Activated naive CD4-positive, alpha-beta T cell treated with anti-CD3 and anti-CD28 coated beads, Interleukin-2, amount 50 U/mL, for 24 hours (primary cell): ENCODE measurements at regions not wholly inside any gene's neighbourhood (a gene's known extent, or its start where the extent isn't known, plus 50 kb on each side); places are given as distances from the start of the nearest gene placed in this dataset.

Experiments
- H3K27ac Mint-ChIP-seq: one replicate; pipeline ENCODE4 v1.8.0; 2021; ENCODE audit warnings: mild to moderate bottlenecking, mixed read lengths
- H3K27me3 Mint-ChIP-seq: one replicate; pipeline ENCODE4 v1.8.0; 2021; ENCODE audit warnings: mixed read lengths
- H3K36me3 Mint-ChIP-seq: one replicate; pipeline ENCODE4 v1.8.0; 2021; ENCODE audit warnings: mixed read lengths
- H3K4me1 Mint-ChIP-seq: one replicate; pipeline ENCODE4 v1.8.0; 2021; ENCODE audit warnings: mixed read lengths
- H3K4me3 Mint-ChIP-seq: one replicate; pipeline ENCODE4 v1.8.0; 2021; ENCODE audit warnings: mild to moderate bottlenecking, mixed read lengths
- H3K9me3 Mint-ChIP-seq: one replicate; pipeline ENCODE4 v1.8.0; 2021; ENCODE audit warnings: mixed read lengths

DNA sequence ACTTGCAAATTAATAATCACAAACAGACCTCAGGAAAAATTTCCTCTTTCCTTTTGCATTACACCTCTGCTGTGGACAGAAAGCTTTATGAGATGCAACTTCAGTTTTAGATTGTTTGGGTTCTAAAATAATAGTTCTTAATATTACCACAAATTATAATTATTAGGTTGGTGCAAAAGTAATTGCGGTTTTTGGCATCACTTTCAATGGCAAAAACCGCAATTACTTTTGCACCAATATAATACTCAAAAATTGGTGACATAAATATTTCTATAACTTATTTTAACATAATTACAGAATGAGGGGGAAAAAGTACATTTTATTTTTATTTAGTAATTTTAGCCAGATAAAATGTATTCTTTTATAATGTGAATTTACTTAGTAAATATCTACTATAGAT is 804.4 kb upstream of the FAM98A start:
- H3K9me3 Mint-ChIP-seq = no peaks in the 10 kb centered on the region
- no peak overlapping the region for H3K4me3 Mint-ChIP-seq
- no peaks in the 10 kb centered on the region for H3K27me3 Mint-ChIP-seq
- no peaks in the 10 kb centered on the region for H3K36me3 Mint-ChIP-seq
- no peaks in the 10 kb centered on the region for H3K4me1 Mint-ChIP-seq
- no peak overlapping the region for H3K27ac Mint-ChIP-seq

DNA sequence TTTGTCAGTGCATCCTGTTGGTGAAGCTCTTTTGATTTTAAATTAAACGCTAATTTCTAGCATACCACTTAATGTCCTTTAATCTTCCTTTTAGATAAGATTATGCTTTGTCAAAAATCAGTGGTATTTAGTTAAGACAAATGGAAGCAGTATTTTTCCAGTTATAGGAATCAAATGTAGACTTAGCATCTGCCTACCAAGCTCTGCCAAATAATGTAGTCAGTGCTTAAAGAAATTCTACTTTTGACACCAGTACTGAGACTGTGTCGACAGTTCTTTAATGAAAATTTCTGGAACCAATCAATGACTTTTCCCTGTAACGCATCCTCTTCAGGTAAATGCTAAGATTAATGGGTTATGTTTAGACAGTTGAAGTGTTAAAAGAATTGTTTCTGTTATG is 803.3 kb upstream of the FAM98A start:
- no peak overlapping the region for H3K27ac Mint-ChIP-seq
- no peaks in the 10 kb centered on the region for H3K4me1 Mint-ChIP-seq
- H3K36me3 Mint-ChIP-seq = no peaks in the 10 kb centered on the region
- no peaks in the 10 kb centered on the region for H3K27me3 Mint-ChIP-seq
- no peaks in the 10 kb centered on the region for H3K9me3 Mint-ChIP-seq
- no peak overlapping the region for H3K4me3 Mint-ChIP-seq

DNA sequence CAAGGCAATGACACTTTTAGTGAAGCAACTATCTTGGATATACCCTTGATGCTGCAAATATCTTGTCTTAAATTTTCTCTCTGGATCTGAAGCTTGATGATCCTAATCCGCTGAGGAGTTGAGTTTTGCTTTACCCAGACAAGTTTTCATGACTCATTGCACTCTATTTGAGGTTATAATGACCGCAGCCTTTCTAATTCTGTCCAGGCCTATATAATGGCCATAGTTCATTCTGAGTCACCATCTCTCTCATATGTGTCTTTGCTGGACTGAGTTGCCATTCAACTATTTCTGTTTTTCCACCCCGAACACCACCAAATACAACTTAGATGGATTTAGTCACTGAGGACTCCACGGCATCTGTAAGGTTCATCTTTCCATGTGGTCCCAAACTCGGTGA is 802.1 kb upstream of the FAM98A start:
- no peak overlapping the region for H3K4me3 Mint-ChIP-seq
- H3K36me3 Mint-ChIP-seq = no peaks in the 10 kb centered on the region
- H3K4me1 Mint-ChIP-seq = no peaks in the 10 kb centered on the region
- H3K9me3 Mint-ChIP-seq = peaks cover under 1% of the 10 kb centered on the region
- no peaks in the 10 kb centered on the region for H3K27me3 Mint-ChIP-seq
- H3K27ac Mint-ChIP-seq = no peak overlapping the region

DNA sequence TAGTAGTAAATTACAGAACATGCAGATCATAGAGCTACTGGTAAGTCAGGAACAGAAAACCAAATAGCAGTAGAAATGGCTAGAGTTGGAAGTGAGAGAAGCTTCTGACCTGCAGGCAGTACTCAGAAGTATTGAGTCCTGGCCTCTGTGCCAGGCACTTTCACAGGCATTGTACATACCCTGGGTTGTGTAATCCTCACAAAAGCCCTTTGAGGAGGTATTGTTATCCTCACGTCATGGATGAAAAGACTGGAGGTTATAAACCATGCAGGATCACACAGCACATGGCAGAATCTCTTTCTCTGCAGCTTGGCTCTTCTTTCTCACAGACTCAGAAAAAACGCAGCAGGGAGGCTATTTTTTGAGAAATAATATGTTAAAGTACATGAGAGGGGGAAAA is 789.3 kb upstream of the FAM98A start:
- no peaks in the 10 kb centered on the region for H3K27me3 Mint-ChIP-seq
- no peak overlapping the region for H3K27ac Mint-ChIP-seq
- H3K36me3 Mint-ChIP-seq = no peaks in the 10 kb centered on the region
- no peak overlapping the region for H3K4me3 Mint-ChIP-seq
- no peaks in the 10 kb centered on the region for H3K4me1 Mint-ChIP-seq
- peaks cover 6% of the 10 kb centered on the region for H3K9me3 Mint-ChIP-seq

DNA sequence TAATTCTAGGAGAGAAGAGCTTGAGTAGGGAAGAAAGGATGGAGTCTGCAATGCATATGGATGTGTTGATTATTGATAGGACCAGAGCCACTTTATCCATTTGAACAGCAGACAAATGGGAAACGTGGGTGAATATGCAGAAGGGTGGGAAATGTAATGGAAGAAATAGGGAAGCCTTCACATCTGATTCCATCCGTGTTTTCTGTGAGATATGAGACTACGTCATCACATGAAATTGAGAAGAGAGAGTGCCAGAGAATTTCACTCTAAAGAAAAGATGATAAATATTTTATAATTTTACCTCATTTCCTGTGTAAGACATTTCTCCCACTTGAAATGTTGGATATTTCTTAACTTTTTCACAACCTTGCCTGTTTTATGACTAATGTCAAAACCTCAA is 788.4 kb upstream of the FAM98A start:
- Mint-ChIP-seq H3K4me1 (no peaks in the 10 kb centered on the region), H3K36me3 (no peaks in the 10 kb centered on the region), H3K27ac (no peak overlapping the region), H3K4me3 (no peak overlapping the region), H3K9me3 (peaks cover 2% of the 10 kb centered on the region), H3K27me3 (no peaks in the 10 kb centered on the region)

DNA sequence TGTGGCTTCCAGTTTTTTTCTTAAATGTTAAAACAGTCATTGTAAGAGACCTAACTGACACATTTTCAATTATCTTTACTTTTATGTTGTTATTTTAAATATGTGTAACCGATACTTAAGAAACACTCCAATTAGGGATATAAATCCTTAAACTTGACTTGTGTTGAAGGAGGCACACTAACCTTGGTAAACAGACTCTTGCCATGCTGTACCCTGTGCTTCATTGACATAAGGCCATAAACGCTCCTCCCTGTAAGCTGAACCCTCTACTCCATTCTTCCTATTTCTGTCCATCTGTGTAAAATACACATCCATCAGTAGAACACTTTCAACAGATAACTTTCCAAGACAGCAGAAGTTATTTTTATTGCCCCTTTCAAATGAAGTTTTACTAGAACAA is 780.5 kb upstream of the FAM98A start:
- Mint-ChIP-seq H3K4me1 (no peaks in the 10 kb centered on the region), H3K27me3 (no peaks in the 10 kb centered on the region), H3K9me3 (peaks cover 13% of the 10 kb centered on the region), H3K4me3 (no peak overlapping the region), H3K36me3 (no peaks in the 10 kb centered on the region), H3K27ac (no peak overlapping the region)

DNA sequence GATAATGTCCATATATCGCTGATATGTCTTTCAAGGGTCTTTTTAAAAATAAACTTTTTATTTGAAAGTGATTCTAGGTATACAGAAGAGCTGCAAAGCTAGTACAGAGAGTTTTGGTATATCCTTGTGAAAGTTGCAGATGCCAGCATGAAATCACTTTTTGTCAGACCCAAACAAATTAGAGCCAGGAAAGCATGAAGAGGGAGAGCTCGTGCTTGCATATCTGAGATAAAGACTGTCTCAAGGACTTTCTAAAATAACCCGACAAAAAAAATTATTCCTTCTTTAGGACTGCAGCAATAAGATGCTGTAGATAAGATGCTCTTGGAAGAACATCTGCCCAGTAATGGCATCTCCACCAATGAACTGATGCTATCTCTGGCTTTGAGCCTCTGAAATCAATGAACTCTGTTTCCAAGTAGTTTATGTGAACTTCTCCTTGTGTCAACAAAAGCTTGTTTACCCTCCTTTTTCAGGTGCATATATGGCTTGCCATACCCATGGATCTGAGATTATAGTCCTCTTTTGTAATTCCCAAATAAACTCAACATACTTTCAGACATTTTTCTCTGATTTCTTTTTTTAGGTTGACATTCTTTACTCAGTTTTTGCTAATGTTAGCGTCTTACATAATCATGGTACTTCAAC is 774.6 kb upstream of the FAM98A start:
- H3K4me1 Mint-ChIP-seq = no peaks in the 10 kb centered on the region
- H3K9me3 Mint-ChIP-seq = peaks cover 13% of the 10 kb centered on the region
- no peak overlapping the region for H3K4me3 Mint-ChIP-seq
- H3K27me3 Mint-ChIP-seq = no peaks in the 10 kb centered on the region
- no peak overlapping the region for H3K27ac Mint-ChIP-seq
- H3K36me3 Mint-ChIP-seq = no peaks in the 10 kb centered on the region

DNA sequence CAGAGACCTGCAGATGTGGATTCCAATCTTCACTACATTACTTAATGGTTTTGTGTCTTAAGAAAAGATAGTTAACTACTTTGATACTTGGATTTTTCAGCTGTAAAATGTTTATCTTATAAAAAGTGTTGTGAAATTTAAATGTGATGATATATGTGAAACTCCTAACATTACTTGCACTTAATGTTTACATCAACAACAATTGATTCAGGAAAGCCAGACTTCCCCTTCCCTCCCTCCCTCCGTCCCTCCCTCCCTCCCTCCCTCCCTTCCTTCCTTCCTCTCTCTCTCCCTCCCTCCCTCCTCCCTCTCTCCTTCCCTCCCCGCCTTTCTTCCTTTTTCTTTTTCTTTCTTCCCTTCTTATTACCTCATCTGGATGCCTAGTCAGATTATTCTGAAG is 773.9 kb upstream of the FAM98A start:
- H3K27ac Mint-ChIP-seq = no peak overlapping the region
- peaks cover 13% of the 10 kb centered on the region for H3K9me3 Mint-ChIP-seq
- no peak overlapping the region for H3K4me3 Mint-ChIP-seq
- H3K4me1 Mint-ChIP-seq = no peaks in the 10 kb centered on the region
- H3K36me3 Mint-ChIP-seq = no peaks in the 10 kb centered on the region
- no peaks in the 10 kb centered on the region for H3K27me3 Mint-ChIP-seq

DNA sequence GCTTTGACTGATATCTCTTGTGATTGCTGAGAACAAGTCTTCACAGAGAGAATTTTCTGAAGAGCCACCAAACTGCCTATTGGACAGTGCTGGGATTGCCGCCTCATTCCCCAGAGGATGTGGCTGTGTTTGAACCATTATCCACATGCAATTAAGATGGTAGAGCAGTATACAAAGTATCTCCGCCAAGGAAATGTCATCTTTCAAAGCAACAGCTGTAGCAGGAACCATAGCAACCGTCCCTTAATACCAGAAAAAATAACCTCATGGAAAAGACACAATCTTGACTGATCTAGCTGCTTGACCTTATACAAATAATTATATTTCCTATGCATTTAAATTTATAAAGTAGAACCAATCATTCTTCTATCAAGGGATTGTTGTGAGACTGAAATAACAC is 772.6 kb upstream of the FAM98A start:
- H3K9me3 Mint-ChIP-seq = peaks cover 11% of the 10 kb centered on the region
- H3K4me1 Mint-ChIP-seq = no peaks in the 10 kb centered on the region
- H3K4me3 Mint-ChIP-seq = no peak overlapping the region
- H3K27ac Mint-ChIP-seq = no peak overlapping the region
- no peaks in the 10 kb centered on the region for H3K36me3 Mint-ChIP-seq
- no peaks in the 10 kb centered on the region for H3K27me3 Mint-ChIP-seq

DNA sequence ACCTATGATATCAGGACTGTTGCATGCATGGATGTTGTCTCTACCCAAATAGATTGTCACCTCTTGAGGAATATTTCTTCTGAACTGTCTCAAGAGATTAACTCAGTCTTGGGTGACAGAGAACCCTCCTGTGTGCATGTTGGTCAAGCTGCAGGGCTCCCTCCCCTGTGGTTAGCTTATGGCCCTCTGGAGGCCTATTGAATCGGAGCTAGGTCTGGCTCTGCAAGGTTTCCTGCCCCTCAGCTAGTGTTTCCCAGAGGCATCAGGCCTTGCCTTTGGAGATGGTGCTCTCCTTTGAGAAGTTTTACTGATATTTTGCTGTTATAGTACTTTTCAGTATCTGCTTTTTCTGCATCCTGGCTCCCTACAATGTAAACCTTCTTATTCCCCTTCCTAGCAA is 769.2 kb upstream of the FAM98A start:
- H3K27ac Mint-ChIP-seq = no peak overlapping the region
- no peaks in the 10 kb centered on the region for H3K36me3 Mint-ChIP-seq
- peaks cover 4% of the 10 kb centered on the region for H3K27me3 Mint-ChIP-seq
- H3K9me3 Mint-ChIP-seq = peaks cover 6% of the 10 kb centered on the region
- H3K4me1 Mint-ChIP-seq = no peaks in the 10 kb centered on the region
- no peak overlapping the region for H3K4me3 Mint-ChIP-seq

DNA sequence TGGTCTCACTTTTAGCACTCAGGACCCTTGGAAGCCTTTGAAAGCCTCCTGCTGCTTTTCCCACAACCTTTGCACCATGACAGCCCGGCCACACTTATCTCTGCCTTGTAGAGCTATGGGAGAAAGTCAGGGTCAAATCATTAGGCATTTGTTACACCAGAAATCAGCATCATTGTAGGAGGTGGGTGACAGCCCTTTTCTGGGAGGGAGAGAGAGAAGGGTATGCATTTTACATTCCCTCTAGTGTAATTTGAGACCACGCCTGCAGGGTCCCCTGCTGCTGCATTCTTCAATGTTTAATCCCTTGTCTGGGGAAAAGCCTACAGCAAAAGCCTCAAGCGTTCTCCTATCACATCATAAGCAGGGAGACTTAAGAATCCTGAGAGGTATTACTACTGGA is 766.8 kb upstream of the FAM98A start:
- Mint-ChIP-seq H3K4me3 (no peak overlapping the region), H3K27me3 (peaks cover 4% of the 10 kb centered on the region), H3K9me3 (peaks cover 6% of the 10 kb centered on the region), H3K36me3 (no peaks in the 10 kb centered on the region), H3K4me1 (no peaks in the 10 kb centered on the region), H3K27ac (no peak overlapping the region)

DNA sequence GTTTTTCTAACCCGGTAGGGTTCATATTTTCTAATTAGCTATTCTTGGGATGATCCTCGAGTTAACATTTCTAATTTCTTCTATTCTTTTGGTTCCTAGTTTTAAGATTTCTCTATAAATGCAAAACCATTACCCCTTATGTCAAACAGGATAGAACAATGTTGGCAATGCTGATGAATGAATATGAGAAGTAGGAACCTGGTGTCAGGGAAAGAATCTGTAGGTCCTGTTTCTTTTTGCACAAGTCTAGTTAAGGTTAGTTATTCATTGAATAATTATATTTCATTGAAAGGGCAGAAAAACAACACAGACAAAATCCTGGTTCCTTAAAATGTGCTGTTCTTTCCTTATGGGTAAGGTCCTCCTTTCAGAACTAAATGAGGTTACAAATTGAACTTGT is 766.4 kb upstream of the FAM98A start:
- Mint-ChIP-seq H3K27ac (no peak overlapping the region), H3K36me3 (no peaks in the 10 kb centered on the region), H3K9me3 (peaks cover 6% of the 10 kb centered on the region), H3K4me1 (no peaks in the 10 kb centered on the region), H3K4me3 (no peak overlapping the region), H3K27me3 (peaks cover 4% of the 10 kb centered on the region)

DNA sequence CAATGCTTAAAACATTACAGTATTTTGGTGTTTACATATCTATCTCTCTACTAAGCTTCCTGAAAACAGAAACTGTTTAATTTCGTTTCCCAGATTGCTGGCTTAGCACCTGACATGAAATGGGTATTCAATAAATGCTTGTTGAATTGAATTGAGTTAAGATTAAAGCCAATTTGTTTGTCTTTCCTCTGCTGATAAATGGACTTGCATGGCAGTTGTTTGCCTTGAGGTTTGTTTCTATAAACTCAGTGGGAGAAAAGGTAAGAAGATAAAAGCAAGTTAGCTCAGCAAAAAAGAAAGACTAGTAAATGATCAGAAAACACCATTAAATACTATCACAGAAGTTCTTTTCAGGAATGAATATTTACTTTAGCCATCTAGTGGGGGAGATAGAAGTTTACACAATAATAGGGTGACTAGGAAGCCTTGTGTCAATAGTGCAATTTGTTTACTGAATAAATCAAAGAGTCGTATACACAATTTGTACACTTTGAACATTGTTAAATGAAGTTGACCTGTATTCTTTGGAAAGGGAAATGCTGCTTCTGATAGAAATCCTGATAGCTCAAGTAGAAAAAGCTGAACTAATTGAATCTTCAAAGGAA is 754.5 kb upstream of the FAM98A start:
- no peaks in the 10 kb centered on the region for H3K36me3 Mint-ChIP-seq
- peaks cover 4% of the 10 kb centered on the region for H3K9me3 Mint-ChIP-seq
- no peak overlapping the region for H3K4me3 Mint-ChIP-seq
- no peaks in the 10 kb centered on the region for H3K4me1 Mint-ChIP-seq
- no peak overlapping the region for H3K27ac Mint-ChIP-seq
- no peaks in the 10 kb centered on the region for H3K27me3 Mint-ChIP-seq

DNA sequence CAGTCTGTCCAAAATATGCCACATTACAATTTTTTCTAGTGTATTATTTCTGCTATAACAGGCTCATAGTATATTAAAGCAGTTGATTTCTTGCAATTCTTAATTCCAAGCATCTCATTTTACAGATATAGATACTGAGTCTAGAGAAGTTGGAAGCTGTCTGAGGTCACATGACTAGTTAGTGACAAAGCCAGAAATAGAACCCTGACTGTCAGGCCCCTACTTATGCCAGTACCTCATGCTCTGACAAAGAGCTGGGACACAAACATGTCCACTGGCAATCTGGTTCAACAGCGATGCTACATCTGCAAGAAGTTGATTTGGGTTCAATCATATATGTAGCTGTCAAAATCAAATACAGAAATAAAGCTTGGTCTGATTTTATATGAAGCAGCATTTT is 750.4 kb upstream of the FAM98A start:
- no peak overlapping the region for H3K4me3 Mint-ChIP-seq
- no peaks in the 10 kb centered on the region for H3K9me3 Mint-ChIP-seq
- H3K36me3 Mint-ChIP-seq = no peaks in the 10 kb centered on the region
- H3K27me3 Mint-ChIP-seq = no peaks in the 10 kb centered on the region
- H3K27ac Mint-ChIP-seq = no peak overlapping the region
- no peaks in the 10 kb centered on the region for H3K4me1 Mint-ChIP-seq

DNA sequence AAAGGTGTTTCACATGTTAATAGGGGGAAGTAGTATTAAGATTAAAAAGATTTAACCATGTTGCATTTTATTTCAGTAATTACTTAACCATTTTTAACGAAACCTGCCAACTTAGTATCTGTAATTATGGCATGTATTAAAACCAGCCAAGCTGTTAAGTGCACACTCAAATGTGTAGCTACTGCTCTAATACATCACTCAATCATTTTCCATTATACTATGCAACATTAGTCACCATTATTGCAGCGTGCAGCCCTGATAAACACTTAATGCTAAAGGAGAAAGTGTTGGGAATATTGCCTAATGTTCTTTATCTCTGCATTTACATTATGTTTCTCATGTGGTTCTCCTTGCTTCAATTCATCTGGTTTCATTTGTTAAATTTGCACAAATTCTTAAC is 745.9 kb upstream of the FAM98A start:
- Mint-ChIP-seq H3K9me3 (no peaks in the 10 kb centered on the region), H3K27ac (no peak overlapping the region), H3K27me3 (no peaks in the 10 kb centered on the region), H3K4me1 (no peaks in the 10 kb centered on the region), H3K36me3 (no peaks in the 10 kb centered on the region), H3K4me3 (no peak overlapping the region)

DNA sequence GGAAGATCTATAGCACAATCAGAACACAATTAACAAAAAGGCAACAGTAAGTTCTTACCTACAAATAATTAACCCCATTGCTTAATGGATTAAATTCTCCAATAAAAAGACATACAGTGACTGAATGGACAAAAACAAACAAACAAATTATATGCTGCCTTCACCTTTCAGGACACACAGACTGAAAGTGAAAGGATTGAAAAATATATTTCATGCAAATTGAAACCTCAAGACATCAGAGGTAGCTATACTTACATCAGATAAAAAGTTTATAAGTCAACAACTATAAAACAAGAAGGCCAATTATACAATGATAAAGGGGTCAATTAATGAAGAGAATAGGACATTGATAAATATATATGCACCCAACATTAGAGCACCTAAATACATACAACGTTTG is 741.2 kb upstream of the FAM98A start:
- H3K36me3 Mint-ChIP-seq = no peaks in the 10 kb centered on the region
- no peak overlapping the region for H3K4me3 Mint-ChIP-seq
- H3K9me3 Mint-ChIP-seq = peaks cover 4% of the 10 kb centered on the region
- no peaks in the 10 kb centered on the region for H3K27me3 Mint-ChIP-seq
- H3K4me1 Mint-ChIP-seq = no peaks in the 10 kb centered on the region
- no peak overlapping the region for H3K27ac Mint-ChIP-seq

DNA sequence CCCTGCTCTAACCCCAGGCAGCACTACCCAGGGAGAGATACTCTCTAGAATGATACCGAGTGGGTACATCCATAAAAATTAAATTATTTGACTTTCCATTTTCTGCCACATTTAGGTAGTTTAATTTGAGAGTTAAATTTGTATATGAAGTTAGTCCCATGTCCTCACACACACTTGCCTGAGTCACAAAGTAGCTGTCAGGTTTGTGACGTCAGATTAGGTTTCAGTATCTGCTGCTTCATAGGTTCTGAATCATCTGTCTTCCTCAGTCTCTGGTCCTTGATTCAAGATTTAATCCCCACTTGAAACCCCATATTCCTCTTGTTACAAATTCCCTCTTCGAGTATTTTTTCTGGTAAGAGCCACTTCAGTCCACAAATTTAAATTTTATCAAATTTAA is 738.6 kb upstream of the FAM98A start:
- Mint-ChIP-seq H3K36me3 (no peaks in the 10 kb centered on the region), H3K9me3 (peaks cover 4% of the 10 kb centered on the region), H3K4me1 (no peaks in the 10 kb centered on the region), H3K4me3 (no peak overlapping the region), H3K27me3 (no peaks in the 10 kb centered on the region), H3K27ac (no peak overlapping the region)
